ENCODE measurements at regions not wholly inside any gene's neighbourhood (a gene's known extent, or its start where the extent isn't known, plus 50 kb on each side); places are given as distances from the start of the nearest gene placed in this dataset.

DNA sequence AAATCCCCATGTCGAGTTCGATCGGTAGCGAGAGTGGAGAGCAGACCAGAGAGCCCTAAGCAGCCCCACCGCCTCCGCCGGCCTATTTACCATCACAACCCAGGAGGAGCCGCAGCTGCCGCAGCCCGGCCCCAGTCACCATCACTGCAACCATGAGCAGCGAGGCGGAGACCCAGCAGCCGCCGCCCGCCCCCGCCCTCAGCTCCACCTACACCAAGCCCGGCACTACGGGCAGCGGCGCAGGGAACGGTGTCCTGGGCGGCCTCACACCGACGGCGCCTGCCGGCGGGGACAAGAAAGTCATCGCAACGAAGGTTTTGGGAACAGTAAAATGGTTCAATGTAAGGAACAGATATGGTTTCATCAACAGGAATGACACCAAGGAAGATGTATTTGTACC lies 89.5 kb upstream of the TPM1 start:
- no peaks in the 10 kb centered on the region for H3K36me3 Mint-ChIP-seq
- peak; percentile 51; the same call in 1 of the 2 replicates for ATAC-seq

DNA sequence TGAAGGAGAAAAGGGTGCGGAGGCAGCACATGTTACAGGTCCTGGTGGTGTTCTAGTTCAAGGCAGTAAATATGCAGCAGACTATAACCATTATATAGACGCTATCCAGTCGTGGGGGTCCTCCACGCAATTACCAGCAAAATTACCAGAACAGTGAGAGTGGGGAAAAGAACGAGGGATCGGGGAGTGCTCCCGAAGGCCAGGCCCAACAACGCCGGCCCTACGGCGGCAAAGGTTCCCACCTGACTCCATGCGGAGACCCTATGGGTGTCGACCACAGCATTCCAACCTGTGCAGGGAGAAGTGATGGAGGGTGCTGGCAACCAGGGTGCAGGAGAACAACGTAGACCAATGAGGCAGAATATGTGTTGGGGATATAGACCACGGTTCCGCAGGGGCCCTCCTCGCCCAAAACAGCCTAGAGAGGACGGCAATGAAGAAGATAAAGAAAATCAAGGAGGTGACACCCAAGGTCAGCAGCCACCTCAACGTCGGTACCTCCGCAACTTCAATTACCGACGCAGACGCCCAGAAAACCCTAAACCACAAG lies 89.0 kb upstream of the TPM1 start:
- no peak for DNase-seq (ENCODE audit: low spot score)
- CTCF ChIA-PET: no interaction called here
- TF ChIP-seq TP53 (CRISPR knock-in tag; IDR thresholded peaks at IDR 0.05): no peak
- no peak for TF ChIP-seq EMX1 (CRISPR knock-in tag; IDR thresholded peaks at IDR 0.05)
- TF ChIP-seq ZNF423 (CRISPR knock-in tag; IDR thresholded peaks at IDR 0.05): no peak
- TF ChIP-seq, protein P1, sequence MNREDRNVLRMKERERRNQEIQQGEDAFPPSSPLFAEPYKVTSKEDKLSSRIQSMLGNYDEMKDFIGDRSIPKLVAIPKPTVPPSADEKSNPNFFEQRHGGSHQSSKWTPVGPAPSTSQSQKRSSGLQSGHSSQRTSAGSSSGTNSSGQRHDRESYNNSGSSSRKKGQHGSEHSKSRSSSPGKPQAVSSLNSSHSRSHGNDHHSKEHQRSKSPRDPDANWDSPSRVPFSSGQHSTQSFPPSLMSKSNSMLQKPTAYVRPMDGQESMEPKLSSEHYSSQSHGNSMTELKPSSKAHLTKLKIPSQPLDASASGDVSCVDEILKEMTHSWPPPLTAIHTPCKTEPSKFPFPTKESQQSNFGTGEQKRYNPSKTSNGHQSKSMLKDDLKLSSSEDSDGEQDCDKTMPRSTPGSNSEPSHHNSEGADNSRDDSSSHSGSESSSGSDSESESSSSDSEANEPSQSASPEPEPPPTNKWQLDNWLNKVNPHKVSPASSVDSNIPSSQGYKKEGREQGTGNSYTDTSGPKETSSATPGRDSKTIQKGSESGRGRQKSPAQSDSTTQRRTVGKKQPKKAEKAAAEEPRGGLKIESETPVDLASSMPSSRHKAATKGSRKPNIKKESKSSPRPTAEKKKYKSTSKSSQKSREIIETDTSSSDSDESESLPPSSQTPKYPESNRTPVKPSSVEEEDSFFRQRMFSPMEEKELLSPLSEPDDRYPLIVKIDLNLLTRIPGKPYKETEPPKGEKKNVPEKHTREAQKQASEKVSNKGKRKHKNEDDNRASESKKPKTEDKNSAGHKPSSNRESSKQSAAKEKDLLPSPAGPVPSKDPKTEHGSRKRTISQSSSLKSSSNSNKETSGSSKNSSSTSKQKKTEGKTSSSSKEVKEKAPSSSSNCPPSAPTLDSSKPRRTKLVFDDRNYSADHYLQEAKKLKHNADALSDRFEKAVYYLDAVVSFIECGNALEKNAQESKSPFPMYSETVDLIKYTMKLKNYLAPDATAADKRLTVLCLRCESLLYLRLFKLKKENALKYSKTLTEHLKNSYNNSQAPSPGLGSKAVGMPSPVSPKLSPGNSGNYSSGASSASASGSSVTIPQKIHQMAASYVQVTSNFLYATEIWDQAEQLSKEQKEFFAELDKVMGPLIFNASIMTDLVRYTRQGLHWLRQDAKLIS (CRISPR knock-in tag; IDR thresholded peaks at IDR 0.05; ENCODE audit: borderline replicate concordance): no peak
- TF ChIP-seq, protein P2, sequence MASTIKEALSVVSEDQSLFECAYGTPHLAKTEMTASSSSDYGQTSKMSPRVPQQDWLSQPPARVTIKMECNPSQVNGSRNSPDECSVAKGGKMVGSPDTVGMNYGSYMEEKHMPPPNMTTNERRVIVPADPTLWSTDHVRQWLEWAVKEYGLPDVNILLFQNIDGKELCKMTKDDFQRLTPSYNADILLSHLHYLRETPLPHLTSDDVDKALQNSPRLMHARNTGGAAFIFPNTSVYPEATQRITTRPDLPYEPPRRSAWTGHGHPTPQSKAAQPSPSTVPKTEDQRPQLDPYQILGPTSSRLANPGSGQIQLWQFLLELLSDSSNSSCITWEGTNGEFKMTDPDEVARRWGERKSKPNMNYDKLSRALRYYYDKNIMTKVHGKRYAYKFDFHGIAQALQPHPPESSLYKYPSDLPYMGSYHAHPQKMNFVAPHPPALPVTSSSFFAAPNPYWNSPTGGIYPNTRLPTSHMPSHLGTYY (CRISPR knock-in tag; IDR thresholded peaks at IDR 0.05): no peak
- TF ChIP-seq, protein P3, sequence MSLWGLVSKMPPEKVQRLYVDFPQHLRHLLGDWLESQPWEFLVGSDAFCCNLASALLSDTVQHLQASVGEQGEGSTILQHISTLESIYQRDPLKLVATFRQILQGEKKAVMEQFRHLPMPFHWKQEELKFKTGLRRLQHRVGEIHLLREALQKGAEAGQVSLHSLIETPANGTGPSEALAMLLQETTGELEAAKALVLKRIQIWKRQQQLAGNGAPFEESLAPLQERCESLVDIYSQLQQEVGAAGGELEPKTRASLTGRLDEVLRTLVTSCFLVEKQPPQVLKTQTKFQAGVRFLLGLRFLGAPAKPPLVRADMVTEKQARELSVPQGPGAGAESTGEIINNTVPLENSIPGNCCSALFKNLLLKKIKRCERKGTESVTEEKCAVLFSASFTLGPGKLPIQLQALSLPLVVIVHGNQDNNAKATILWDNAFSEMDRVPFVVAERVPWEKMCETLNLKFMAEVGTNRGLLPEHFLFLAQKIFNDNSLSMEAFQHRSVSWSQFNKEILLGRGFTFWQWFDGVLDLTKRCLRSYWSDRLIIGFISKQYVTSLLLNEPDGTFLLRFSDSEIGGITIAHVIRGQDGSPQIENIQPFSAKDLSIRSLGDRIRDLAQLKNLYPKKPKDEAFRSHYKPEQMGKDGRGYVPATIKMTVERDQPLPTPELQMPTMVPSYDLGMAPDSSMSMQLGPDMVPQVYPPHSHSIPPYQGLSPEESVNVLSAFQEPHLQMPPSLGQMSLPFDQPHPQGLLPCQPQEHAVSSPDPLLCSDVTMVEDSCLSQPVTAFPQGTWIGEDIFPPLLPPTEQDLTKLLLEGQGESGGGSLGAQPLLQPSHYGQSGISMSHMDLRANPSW (CRISPR knock-in tag; conservative IDR thresholded peaks at IDR 0.05; ENCODE audit: low read depth): no peak
- TF ChIP-seq, protein P4, sequence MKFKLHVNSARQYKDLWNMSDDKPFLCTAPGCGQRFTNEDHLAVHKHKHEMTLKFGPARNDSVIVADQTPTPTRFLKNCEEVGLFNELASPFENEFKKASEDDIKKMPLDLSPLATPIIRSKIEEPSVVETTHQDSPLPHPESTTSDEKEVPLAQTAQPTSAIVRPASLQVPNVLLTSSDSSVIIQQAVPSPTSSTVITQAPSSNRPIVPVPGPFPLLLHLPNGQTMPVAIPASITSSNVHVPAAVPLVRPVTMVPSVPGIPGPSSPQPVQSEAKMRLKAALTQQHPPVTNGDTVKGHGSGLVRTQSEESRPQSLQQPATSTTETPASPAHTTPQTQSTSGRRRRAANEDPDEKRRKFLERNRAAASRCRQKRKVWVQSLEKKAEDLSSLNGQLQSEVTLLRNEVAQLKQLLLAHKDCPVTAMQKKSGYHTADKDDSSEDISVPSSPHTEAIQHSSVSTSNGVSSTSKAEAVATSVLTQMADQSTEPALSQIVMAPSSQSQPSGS (CRISPR knock-in tag; IDR thresholded peaks at IDR 0.05; ENCODE audit: borderline replicate concordance, low read depth): no peak
- TF ChIP-seq FOXK1 (CRISPR knock-in tag; IDR thresholded peaks at IDR 0.05): no peak
- TF ChIP-seq FOXP1 (CRISPR knock-in tag; IDR thresholded peaks at IDR 0.05; ENCODE audit: borderline replicate concordance): no peak
- no peak for TF ChIP-seq GABPB1 (CRISPR knock-in tag; IDR thresholded peaks at IDR 0.05)
- no peak for TF ChIP-seq ETV6 (CRISPR knock-in tag; IDR thresholded peaks at IDR 0.05)

More for the DNA sequence above, 89.5 kb upstream of the TPM1 start:
- Mint-ChIP-seq H3K27ac (no peak overlapping the region), H3K27me3 (ENCODE audit: low read depth) (no peaks in the 10 kb centered on the region; the same call in none of the 2 replicates), H3K9me3 (0 out of 2 replicates have a peak, but pooled peaks cover 5% of the 10 kb centered on the region), H3K4me1 (peaks cover 2% of the 10 kb centered on the region), H3K4me3 (no peak overlapping the region)
- peak; percentile 32 for DNase-seq (ENCODE audit: low spot score)
- CTCF ChIA-PET: no interaction called here
- TF ChIP-seq, protein P5, sequence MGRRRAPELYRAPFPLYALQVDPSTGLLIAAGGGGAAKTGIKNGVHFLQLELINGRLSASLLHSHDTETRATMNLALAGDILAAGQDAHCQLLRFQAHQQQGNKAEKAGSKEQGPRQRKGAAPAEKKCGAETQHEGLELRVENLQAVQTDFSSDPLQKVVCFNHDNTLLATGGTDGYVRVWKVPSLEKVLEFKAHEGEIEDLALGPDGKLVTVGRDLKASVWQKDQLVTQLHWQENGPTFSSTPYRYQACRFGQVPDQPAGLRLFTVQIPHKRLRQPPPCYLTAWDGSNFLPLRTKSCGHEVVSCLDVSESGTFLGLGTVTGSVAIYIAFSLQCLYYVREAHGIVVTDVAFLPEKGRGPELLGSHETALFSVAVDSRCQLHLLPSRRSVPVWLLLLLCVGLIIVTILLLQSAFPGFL (CRISPR knock-in tag; IDR thresholded peaks at IDR 0.05; ENCODE audit: borderline replicate concordance): no peak
- TF ChIP-seq NFATC4 (CRISPR knock-in tag; IDR thresholded peaks at IDR 0.05) (no peak), OVOL2 (CRISPR knock-in tag; IDR thresholded peaks at IDR 0.05; ENCODE audit: borderline replicate concordance) (no peak), GRHL2 (CRISPR knock-in tag; IDR thresholded peaks at IDR 0.05; ENCODE audit: insufficient replicate concordance, severe bottlenecking) (no peak), ELF4 (CRISPR knock-in tag; IDR thresholded peaks at IDR 0.05; ENCODE audit: low read depth) (no peak), HMGA2 (CRISPR knock-in tag; IDR thresholded peaks at IDR 0.05) (no peak), ATF1 (CRISPR knock-in tag; IDR thresholded peaks at IDR 0.05) (no peak)
- TF ChIP-seq, protein P6, sequence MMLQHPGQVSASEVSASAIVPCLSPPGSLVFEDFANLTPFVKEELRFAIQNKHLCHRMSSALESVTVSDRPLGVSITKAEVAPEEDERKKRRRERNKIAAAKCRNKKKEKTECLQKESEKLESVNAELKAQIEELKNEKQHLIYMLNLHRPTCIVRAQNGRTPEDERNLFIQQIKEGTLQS (CRISPR knock-in tag; conservative IDR thresholded peaks at IDR 0.05): no peak
- TF ChIP-seq, protein P2 (CRISPR knock-in tag; IDR thresholded peaks at IDR 0.05): no peak
- TF ChIP-seq, protein P7, sequence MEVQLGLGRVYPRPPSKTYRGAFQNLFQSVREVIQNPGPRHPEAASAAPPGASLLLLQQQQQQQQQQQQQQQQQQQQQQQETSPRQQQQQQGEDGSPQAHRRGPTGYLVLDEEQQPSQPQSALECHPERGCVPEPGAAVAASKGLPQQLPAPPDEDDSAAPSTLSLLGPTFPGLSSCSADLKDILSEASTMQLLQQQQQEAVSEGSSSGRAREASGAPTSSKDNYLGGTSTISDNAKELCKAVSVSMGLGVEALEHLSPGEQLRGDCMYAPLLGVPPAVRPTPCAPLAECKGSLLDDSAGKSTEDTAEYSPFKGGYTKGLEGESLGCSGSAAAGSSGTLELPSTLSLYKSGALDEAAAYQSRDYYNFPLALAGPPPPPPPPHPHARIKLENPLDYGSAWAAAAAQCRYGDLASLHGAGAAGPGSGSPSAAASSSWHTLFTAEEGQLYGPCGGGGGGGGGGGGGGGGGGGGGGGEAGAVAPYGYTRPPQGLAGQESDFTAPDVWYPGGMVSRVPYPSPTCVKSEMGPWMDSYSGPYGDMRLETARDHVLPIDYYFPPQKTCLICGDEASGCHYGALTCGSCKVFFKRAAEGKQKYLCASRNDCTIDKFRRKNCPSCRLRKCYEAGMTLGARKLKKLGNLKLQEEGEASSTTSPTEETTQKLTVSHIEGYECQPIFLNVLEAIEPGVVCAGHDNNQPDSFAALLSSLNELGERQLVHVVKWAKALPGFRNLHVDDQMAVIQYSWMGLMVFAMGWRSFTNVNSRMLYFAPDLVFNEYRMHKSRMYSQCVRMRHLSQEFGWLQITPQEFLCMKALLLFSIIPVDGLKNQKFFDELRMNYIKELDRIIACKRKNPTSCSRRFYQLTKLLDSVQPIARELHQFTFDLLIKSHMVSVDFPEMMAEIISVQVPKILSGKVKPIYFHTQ (CRISPR knock-in tag; IDR thresholded peaks at IDR 0.05): no peak
- POLR2A ChIA-PET: no interaction called here

More for the DNA sequence above, 89.0 kb upstream of the TPM1 start:
- no peak for ATAC-seq
- Mint-ChIP-seq H3K27me3 (ENCODE audit: low read depth) (no peaks in the 10 kb centered on the region; the same call in none of the 2 replicates), H3K4me1 (peaks cover 8% of the 10 kb centered on the region), H3K36me3 (no peaks in the 10 kb centered on the region), H3K27ac (no peak overlapping the region), H3K4me3 (no peak overlapping the region), H3K9me3 (0 out of 2 replicates have a peak, but pooled peaks cover 5% of the 10 kb centered on the region)
- POLR2A ChIA-PET: no interaction called here
